ENCODE measurements at regions not wholly inside any gene's neighbourhood (a gene's known extent, or its start where the extent isn't known, plus 50 kb on each side); places are given as distances from the start of the nearest gene placed in this dataset.

DNA sequence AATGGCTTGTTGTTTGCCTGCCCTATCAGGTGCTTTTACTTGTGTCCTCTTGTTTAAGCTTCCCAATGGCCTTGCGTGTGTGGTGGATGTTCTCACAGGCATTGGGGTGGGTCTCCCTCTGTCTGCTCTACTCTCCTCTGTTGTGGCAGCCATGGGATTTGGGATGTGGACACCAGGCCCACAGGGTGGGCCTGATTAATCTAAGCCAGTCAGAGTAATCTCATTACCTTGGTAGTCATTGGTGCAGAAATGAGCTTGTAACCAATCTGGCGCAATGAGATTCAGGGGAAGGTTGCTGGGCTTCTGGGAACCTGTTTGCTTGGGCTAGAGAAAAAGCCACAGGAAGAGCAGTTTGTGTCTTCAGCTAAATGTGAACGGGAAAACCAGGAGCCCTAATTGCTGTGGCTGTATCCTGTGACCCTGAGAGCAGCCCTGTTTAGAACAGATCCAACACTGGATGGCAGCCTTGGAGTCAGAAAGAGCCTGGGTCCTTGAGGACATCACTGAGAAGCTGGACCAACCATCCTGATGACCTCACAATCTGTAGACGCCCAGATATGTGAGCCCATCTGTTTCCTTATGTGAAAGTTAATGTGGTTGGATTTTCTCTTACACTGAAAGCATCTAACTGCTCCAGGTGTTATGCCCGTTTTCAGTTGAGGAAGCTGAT, 157.3 kb upstream of the UBE2E1 start:
- Histone ChIP-seq H3K4me3 (ENCODE audit: low read depth, low read length) (no peak overlapping the region), H3K27me3 (replicated peaks) (no peaks in the 10 kb centered on the region), H3K36me3 (replicated peaks) (no peaks in the 10 kb centered on the region), H3K27ac (no peak overlapping the region)
- TF ChIP-seq, protein P1, sequence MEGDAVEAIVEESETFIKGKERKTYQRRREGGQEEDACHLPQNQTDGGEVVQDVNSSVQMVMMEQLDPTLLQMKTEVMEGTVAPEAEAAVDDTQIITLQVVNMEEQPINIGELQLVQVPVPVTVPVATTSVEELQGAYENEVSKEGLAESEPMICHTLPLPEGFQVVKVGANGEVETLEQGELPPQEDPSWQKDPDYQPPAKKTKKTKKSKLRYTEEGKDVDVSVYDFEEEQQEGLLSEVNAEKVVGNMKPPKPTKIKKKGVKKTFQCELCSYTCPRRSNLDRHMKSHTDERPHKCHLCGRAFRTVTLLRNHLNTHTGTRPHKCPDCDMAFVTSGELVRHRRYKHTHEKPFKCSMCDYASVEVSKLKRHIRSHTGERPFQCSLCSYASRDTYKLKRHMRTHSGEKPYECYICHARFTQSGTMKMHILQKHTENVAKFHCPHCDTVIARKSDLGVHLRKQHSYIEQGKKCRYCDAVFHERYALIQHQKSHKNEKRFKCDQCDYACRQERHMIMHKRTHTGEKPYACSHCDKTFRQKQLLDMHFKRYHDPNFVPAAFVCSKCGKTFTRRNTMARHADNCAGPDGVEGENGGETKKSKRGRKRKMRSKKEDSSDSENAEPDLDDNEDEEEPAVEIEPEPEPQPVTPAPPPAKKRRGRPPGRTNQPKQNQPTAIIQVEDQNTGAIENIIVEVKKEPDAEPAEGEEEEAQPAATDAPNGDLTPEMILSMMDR (IDR thresholded peaks at IDR 0.05; ENCODE audit: low read depth, low read length, missing control alignments), result peak; percentile 24
- in situ Hi-C loops (cut with HindIII; ENCODE audit: low pct_ligation_motif_present, low sequenced_read_pairs), result no loop called here
- no peak for DNase-seq

DNA sequence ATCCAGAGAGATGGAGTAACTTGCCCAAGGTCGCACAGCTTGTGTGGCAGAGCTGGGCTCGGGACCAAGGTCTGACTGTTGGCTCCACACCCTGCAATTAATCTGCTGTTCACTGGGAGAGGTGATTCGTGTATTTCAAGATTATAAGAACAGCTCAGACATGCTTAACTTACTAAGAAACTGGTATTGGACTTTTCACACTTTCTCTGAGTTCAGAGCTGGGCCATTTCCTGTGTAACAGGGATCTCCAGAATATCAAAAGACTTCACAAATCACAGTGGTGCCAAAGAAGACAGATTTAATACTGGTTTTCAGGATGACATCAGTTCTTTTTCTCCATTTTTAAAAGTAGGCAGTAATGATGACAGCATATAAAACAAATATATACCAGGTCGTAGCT, 156.8 kb upstream of the UBE2E1 start:
- Histone ChIP-seq H3K4me3 (ENCODE audit: low read depth, low read length) (no peak overlapping the region), H3K27me3 (replicated peaks) (no peaks in the 10 kb centered on the region), H3K27ac (no peak overlapping the region), H3K36me3 (replicated peaks) (no peaks in the 10 kb centered on the region)
- TF ChIP-seq, protein P1 (IDR thresholded peaks at IDR 0.05; ENCODE audit: low read depth, low read length, missing control alignments), result no peak
- in situ Hi-C loops (cut with HindIII; ENCODE audit: low pct_ligation_motif_present, low sequenced_read_pairs), result no loop called here
- no peak for DNase-seq

DNA sequence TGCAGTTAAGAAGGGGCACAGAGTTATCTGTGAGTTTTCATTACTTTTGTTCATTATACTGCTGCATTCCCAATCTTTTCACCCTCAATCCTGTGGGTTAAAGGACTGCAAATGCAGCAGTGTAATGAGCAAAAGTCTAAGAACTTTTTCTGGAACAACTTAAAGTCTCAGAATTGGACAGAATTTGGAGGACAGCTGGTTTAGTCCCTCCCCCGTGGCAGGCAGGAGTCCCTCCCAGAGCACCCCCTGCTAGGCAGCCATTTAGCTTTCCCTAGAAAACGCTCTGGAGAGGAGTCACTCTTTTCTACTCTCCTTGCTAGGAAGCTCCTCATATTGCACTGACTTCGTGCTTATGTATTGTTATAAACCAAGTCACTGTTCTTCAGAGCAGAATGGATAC, 156.3 kb upstream of the UBE2E1 start:
- no peak for DNase-seq
- H3K36me3 ChIP-seq (replicated peaks), result no peaks in the 10 kb centered on the region

DNA sequence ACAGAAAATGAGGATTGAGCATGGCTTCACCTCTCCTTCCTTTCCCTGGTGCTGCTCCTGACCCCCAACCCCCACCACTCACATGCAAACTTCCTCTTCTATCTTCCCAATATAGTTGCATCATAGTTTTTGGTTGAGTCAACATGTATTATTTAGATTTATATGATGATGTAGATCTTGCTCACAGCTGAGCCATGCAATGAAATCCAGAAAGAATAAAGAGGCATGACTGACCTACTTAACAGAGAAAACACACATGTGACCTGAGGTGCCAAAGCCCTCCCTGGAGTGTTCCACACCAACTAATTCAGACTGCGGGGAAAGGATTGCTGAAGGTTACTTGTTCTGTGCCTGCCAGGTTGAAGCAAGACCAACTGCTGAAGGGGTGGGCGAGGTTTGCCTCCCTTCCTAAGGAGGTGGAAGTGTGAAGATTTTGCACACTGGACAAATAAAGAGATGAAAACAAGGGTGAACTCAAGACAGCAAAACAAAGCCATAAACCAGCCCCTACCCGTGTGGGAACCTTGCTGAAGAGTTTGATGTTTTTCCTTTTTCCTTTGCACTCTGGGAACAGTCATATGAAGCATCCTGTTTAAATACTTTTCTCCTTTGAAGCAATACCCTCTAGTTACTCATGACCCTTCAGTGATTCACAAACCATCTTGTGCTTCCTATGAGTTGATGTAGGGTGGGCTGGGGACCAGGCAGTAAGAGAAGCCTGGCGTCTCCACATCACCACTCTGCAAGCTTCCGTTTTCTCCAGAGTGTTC, 155.2 kb upstream of the UBE2E1 start:
- Histone ChIP-seq H3K4me3 (ENCODE audit: low read depth, low read length) (no peak overlapping the region), H3K36me3 (replicated peaks) (no peaks in the 10 kb centered on the region), H3K27me3 (replicated peaks) (no peaks in the 10 kb centered on the region), H3K27ac (peak overlapping the region; percentile 86)
- in situ Hi-C loops (cut with HindIII; ENCODE audit: low pct_ligation_motif_present, low sequenced_read_pairs), result no loop called here
- peak; percentile 72 for DNase-seq
- TF ChIP-seq, protein P1 (IDR thresholded peaks at IDR 0.05; ENCODE audit: low read depth, low read length, missing control alignments), result no peak

More for the DNA sequence above, 156.3 kb upstream of the UBE2E1 start:
- no peak overlapping the region for H3K4me3 ChIP-seq (ENCODE audit: low read depth, low read length)
- H3K27me3 ChIP-seq (replicated peaks), result no peaks in the 10 kb centered on the region
- no peak overlapping the region for H3K27ac ChIP-seq
- TF ChIP-seq, protein P1 (IDR thresholded peaks at IDR 0.05; ENCODE audit: low read depth, low read length, missing control alignments), result no peak
- in situ Hi-C loops (cut with HindIII; ENCODE audit: low pct_ligation_motif_present, low sequenced_read_pairs), result no loop called here

DNA sequence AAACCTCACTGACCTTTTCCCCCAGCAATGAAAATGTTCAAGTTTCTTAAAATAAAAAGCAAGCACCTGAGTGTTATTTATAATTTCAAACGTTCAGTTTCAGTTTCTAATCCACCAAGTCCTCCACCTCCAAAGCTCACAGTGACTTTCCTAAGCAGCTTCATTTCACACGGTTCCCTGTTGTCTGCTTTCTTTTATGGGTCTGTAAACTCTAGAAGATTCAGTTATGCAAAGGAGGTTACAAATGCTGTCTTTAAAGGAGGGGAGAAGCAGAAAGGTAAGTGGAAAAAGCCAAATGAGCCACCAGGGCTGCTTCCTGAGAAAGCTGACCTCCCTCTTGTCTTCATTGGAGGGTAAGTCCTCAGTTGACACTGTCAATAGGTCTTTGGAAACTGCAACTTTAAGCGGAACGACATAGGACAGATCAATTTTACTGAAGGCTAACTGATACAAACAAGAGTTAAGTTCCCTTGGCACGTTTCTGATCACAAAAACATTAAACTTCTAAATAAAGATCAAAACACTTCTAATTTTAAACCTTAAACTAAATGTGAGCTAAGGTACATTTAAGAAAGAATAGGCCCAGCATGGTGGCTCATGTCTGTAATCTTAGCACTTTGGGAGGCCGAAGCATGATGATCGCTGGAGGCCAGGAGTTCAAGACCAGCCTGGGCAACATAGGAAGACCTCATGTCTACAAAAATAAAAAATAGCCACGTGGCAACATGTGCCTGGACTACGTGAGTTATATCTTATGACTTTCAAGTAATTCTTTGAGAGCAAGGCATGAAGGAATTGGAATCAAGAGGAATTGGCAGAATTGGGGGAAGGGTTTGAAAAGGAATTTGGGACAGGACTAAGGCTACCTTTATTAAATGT, 151.9 kb upstream of the UBE2E1 start:
- Histone ChIP-seq H3K27ac (no peak overlapping the region), H3K27me3 (replicated peaks) (no peaks in the 10 kb centered on the region), H3K4me3 (ENCODE audit: low read depth, low read length) (no peak overlapping the region), H3K36me3 (replicated peaks) (no peaks in the 10 kb centered on the region)
- TF ChIP-seq, protein P1 (IDR thresholded peaks at IDR 0.05; ENCODE audit: low read depth, low read length, missing control alignments), result no peak
- no peak for DNase-seq
- in situ Hi-C loops (cut with HindIII; ENCODE audit: low pct_ligation_motif_present, low sequenced_read_pairs), result no loop called here

Measured in brain microvascular endothelial cell (primary cell).